DMS 273 (cell line): ENCODE measurements at regions not wholly inside any gene's neighbourhood (a gene's known extent, or its start where the extent isn't known, plus 50 kb on each side); places are given as distances from the start of the nearest gene placed in this dataset.
"Not testable (repeated sequence)": the region's sequence is repeated elsewhere in the genome, so short reads cannot be mapped to it uniquely, and the experiment has no call there.

Experiments used
- DNase-seq: peaks from one replicate; lab custom pipeline; 2025; ENCODE audit not compliant: unreplicated experiment; lab: John Stamatoyannopoulos, UW

- DNase-seq = no peak
Observed at GRCh38 chr12:131287015-131287937, 333.6 kb downstream of the ADGRD1 start.

- DNase-seq = no peak
Observed at GRCh38 chr12:131287938-131288764, 334.4 kb downstream of the ADGRD1 start.

- DNase-seq = not testable (repeated sequence)
Observed at GRCh38 chr12:131288765-131289695, 335.3 kb downstream of the ADGRD1 start.

GRCh38 chr12:131289807-131290206 lies 336.1 kb downstream of the ADGRD1 start:
- not testable (repeated sequence) for DNase-seq

- DNase-seq = no peak
Observed at GRCh38 chr12:131290255-131290959, 336.7 kb downstream of the ADGRD1 start.

GRCh38 chr12:131293071-131294015 lies 339.6 kb downstream of the ADGRD1 start:
- not testable (repeated sequence) for DNase-seq

- not testable (repeated sequence) for DNase-seq
Observed at GRCh38 chr12:131294716-131295115, 341.0 kb downstream of the ADGRD1 start.

- not testable (repeated sequence) for DNase-seq
Observed at GRCh38 chr12:131295117-131295516, 341.4 kb downstream of the ADGRD1 start.

GRCh38 chr12:131295559-131295958 lies 341.9 kb downstream of the ADGRD1 start:
- DNase-seq = not testable (repeated sequence)

- DNase-seq = not testable (repeated sequence)
Observed at GRCh38 chr12:131296136-131296535, 342.4 kb downstream of the ADGRD1 start.

GRCh38 chr12:131296651-131297050 lies 342.9 kb downstream of the ADGRD1 start:
- not testable (repeated sequence) for DNase-seq

- not testable (repeated sequence) for DNase-seq
Observed at GRCh38 chr12:131298526-131299369, 345.0 kb downstream of the ADGRD1 start.

GRCh38 chr12:131299370-131299701 lies 345.6 kb downstream of the ADGRD1 start:
- DNase-seq = not testable (repeated sequence)

GRCh38 chr12:131303576-131303975 lies 349.9 kb downstream of the ADGRD1 start:
- not testable (repeated sequence) for DNase-seq

- DNase-seq = not testable (repeated sequence)
Observed at GRCh38 chr12:131304642-131305041, 350.9 kb downstream of the ADGRD1 start.

- DNase-seq = no peak
Observed at GRCh38 chr12:131309700-131310099, 356.0 kb downstream of the ADGRD1 start.

GRCh38 chr12:131310227-131310969 lies 356.7 kb downstream of the ADGRD1 start:
- DNase-seq = not testable (repeated sequence)
